WERI-Rb-1 (cell line): ENCODE measurements at regions not wholly inside any gene's neighbourhood (a gene's known extent, or its start where the extent isn't known, plus 50 kb on each side); places are given as distances from the start of the nearest gene placed in this dataset.
"Not testable (repeated sequence)": the region's sequence is repeated elsewhere in the genome, so short reads cannot be mapped to it uniquely, and the experiment has no call there.

Experiments used
- DNase-seq: peaks from one replicate; pipeline ENCODE4 v3.0.0-alpha.2; 2020
- H3K27ac ChIP-seq: fragments of 250-450 bp; sonication (Bioruptor Pico); 2 replicates; pipeline ENCODE4 v1.5.1; 2020; ENCODE audit warnings: mild to moderate bottlenecking, moderate library complexity
- H3K27me3 ChIP-seq: fragments of 250-450 bp; sonication (Bioruptor Pico); 2 replicates; pipeline ENCODE4 v1.5.1; 2021; ENCODE audit warnings: mild to moderate bottlenecking, low read depth, moderate library complexity; ENCODE audit not compliant: insufficient read depth, severe bottlenecking
- H3K36me3 ChIP-seq: fragments of 250-450 bp; sonication (Bioruptor Pico); 2 replicates; pipeline ENCODE4 v1.5.1; 2020; ENCODE audit warnings: mild to moderate bottlenecking, moderate library complexity
- H3K4me3 ChIP-seq: 2 replicates; pipeline ENCODE4 v1.5.1; 2011; ENCODE audit warnings: low read depth, mild to moderate bottlenecking, control low read depth, low read length
- H3K9me3 ChIP-seq: fragments of 250-450 bp; sonication (Bioruptor Pico); 2 replicates; pipeline ENCODE4 v1.5.1; 2021; ENCODE audit warnings: mild to moderate bottlenecking, moderate library complexity; ENCODE audit not compliant: severe bottlenecking
- CTCF ChIP-seq: IDR thresholded peaks from 2 replicates; pipeline ENCODE4 v1.5.1; 2011; ENCODE audit warnings: low read depth, mild to moderate bottlenecking, control low read depth, inconsistent platforms, low read length

GRCh38 chr4:164096766-164097518, 602.5 kb downstream of the TMA16 start:
- Histone ChIP-seq H3K9me3 (no peaks in the 10 kb centered on the region), H3K27me3 (no peaks in the 10 kb centered on the region), H3K36me3 (no peaks in the 10 kb centered on the region), H3K27ac (no peak overlapping the region), H3K4me3 (no peak overlapping the region)
- DNase-seq, result no peak
- TF ChIP-seq CTCF, result no peak

- not testable (repeated sequence) for DNase-seq, H3K9me3 ChIP-seq, H3K27me3 ChIP-seq, H3K4me3 ChIP-seq, H3K36me3 ChIP-seq, H3K27ac ChIP-seq
Measured at GRCh38 chr4:164100741-164101365, 606.4 kb downstream of the TMA16 start.

- no peak overlapping the region for H3K4me3 ChIP-seq
- no peaks in the 10 kb centered on the region for H3K27me3 ChIP-seq
- H3K9me3 ChIP-seq, result no peaks in the 10 kb centered on the region
- DNase-seq, result no peak
- H3K36me3 ChIP-seq, result no peaks in the 10 kb centered on the region
- TF ChIP-seq CTCF, result no peak
- H3K27ac ChIP-seq, result no peak overlapping the region
Measured at GRCh38 chr4:164108971-164109370, 614.5 kb downstream of the TMA16 start.

- no peaks in the 10 kb centered on the region for H3K36me3 ChIP-seq
- DNase-seq, result no peak
- no peak for TF ChIP-seq CTCF
- H3K4me3 ChIP-seq, result no peak overlapping the region
- no peak overlapping the region for H3K27ac ChIP-seq
- no peaks in the 10 kb centered on the region for H3K27me3 ChIP-seq
- H3K9me3 ChIP-seq, result no peaks in the 10 kb centered on the region
Measured at GRCh38 chr4:164109503-164109902, 615.0 kb downstream of the TMA16 start.

GRCh38 chr4:164115236-164115635, 620.7 kb downstream of the TMA16 start:
- Histone ChIP-seq H3K27me3 (no peaks in the 10 kb centered on the region), H3K4me3 (no peak overlapping the region), H3K27ac (no peak overlapping the region), H3K36me3 (no peaks in the 10 kb centered on the region), H3K9me3 (no peaks in the 10 kb centered on the region)
- no peak for TF ChIP-seq CTCF
- DNase-seq, result no peak

- H3K9me3 ChIP-seq, result no peaks in the 10 kb centered on the region
- no peak for TF ChIP-seq CTCF
- no peak for DNase-seq
- no peaks in the 10 kb centered on the region for H3K36me3 ChIP-seq
- H3K27me3 ChIP-seq, result no peaks in the 10 kb centered on the region
- no peak overlapping the region for H3K27ac ChIP-seq
- no peak overlapping the region for H3K4me3 ChIP-seq
Measured at GRCh38 chr4:164116286-164116685, 621.8 kb downstream of the TMA16 start.
